Neural cell (in vitro differentiated cells): ENCODE measurements at regions not wholly inside any gene's neighbourhood (a gene's known extent, or its start where the extent isn't known, plus 50 kb on each side); places are given as distances from the start of the nearest gene placed in this dataset.

Experiments
- H2AFZ ChIP-seq: fragments of 200-600, 300-800 bp; sonication (generic), shearing (Covaris generic); 2 replicates; pipeline ENCODE4 v1.6.0; 2014; ENCODE audit warnings: low read depth, mild to moderate bottlenecking, antibody characterized with exemption, low read length, moderate library complexity
- H3F3A ChIP-seq: fragments of 200-600 bp; shearing (Covaris generic); 2 replicates; pipeline ENCODE4 v1.6.1; 2016; ENCODE audit warnings: mild to moderate bottlenecking, moderate library complexity, mixed read lengths, antibody characterized with exemption, low read length; ENCODE audit not compliant: insufficient read depth, poor library complexity, severe bottlenecking
- H3K27ac ChIP-seq: fragments of 200-600, 300-800 bp; sonication (generic), shearing (Covaris generic); 2 replicates; pipeline ENCODE4 v1.5.1; 2014; ENCODE audit warnings: mild to moderate bottlenecking, low read length, moderate library complexity
- H3K27me3 ChIP-seq: fragments of 300-800, 200-600 bp; sonication (generic), shearing (Covaris generic); 2 replicates; pipeline ENCODE4 v1.6.0; 2014; ENCODE audit warnings: mild to moderate bottlenecking, low read depth, low read length, moderate library complexity; ENCODE audit not compliant: insufficient read depth
- H3K36me3 ChIP-seq: fragments of 300-800, 200-600 bp; sonication (generic), shearing (Covaris generic); 2 replicates; pipeline ENCODE4 v1.5.1; 2014; ENCODE audit warnings: mild to moderate bottlenecking, antibody characterized with exemption, low read length, moderate library complexity; ENCODE audit not compliant: insufficient read depth
- H3K4me2 ChIP-seq: fragments of 300-800, 200-600 bp; sonication (generic), shearing (Covaris generic); 2 replicates; pipeline ENCODE4 v1.6.0; 2014; ENCODE audit warnings: mild to moderate bottlenecking, low read length
- H3K4me3 ChIP-seq: fragments of 300-800, 200-600 bp; sonication (generic), shearing (Covaris generic); 2 replicates; pipeline ENCODE4 v1.5.1; 2014; ENCODE audit warnings: mild to moderate bottlenecking, low read length, moderate library complexity
- H3K79me2 ChIP-seq: fragments of 200-600 bp; shearing (Covaris generic); replicated peaks from 2 replicates; pipeline ENCODE4 v1.6.0; 2014; ENCODE audit warnings: mild to moderate bottlenecking, low read length, moderate library complexity; ENCODE audit not compliant: insufficient read depth
- H3K9ac ChIP-seq: fragments of 300-800, 200-600 bp; sonication (generic), shearing (Covaris generic); 2 replicates; pipeline ENCODE4 v1.6.1; 2016; ENCODE audit warnings: mild to moderate bottlenecking, low read length, mixed read lengths
- H3K9me2 ChIP-seq: fragments of 200-600 bp; shearing (Covaris generic); 2 replicates; pipeline ENCODE4 v1.6.1; 2016; ENCODE audit warnings: mild to moderate bottlenecking, low read length, mixed read lengths; ENCODE audit not compliant: insufficient read depth
- H3K9me3 ChIP-seq: fragments of 200-600, 300-800 bp; sonication (generic), shearing (Covaris generic); 2 replicates; pipeline ENCODE4 v1.6.1; 2016; ENCODE audit warnings: mild to moderate bottlenecking, mixed run types, low read length, moderate library complexity, mixed read lengths
- H4K20me1 ChIP-seq: fragments of 200-600 bp; shearing (Covaris generic); 2 replicates; pipeline ENCODE4 v1.6.1; 2016; ENCODE audit warnings: mild to moderate bottlenecking, mixed run types; ENCODE audit not compliant: insufficient read depth
- CTCF ChIP-seq: fragments of 450-650 bp; IDR thresholded peaks from 2 replicates; pipeline ENCODE4 v1.5.1; 2014; ENCODE audit warnings: antibody characterized with exemption, mild to moderate bottlenecking, moderate library complexity; ENCODE audit not compliant: poor library complexity, severe bottlenecking
- EP300 ChIP-seq: fragments of 450-650 bp; conservative IDR thresholded peaks from 2 replicates; pipeline ENCODE4 v1.6.1; 2014; ENCODE audit warnings: antibody characterized with exemption, mild to moderate bottlenecking, moderate library complexity; ENCODE audit not compliant: poor library complexity, severe bottlenecking
- EZH2 ChIP-seq: fragments of 200-600, 300-800 bp; shearing (Covaris generic), sonication (generic); IDR thresholded peaks from 2 replicates; pipeline ENCODE4 v1.6.1; 2014; ENCODE audit warnings: antibody characterized with exemption, low read length, borderline replicate concordance, mild to moderate bottlenecking; ENCODE audit not compliant: insufficient read depth, poor library complexity, severe bottlenecking
- MXI1 ChIP-seq: fragments of 450-650 bp; conservative IDR thresholded peaks from 2 replicates; pipeline ENCODE4 v1.6.1; 2014; ENCODE audit warnings: antibody characterized with exemption, mild to moderate bottlenecking; ENCODE audit not compliant: poor library complexity, severe bottlenecking
- POLR2AphosphoS5 ChIP-seq: IDR thresholded peaks from 2 replicates; pipeline ENCODE4 v1.6.1; 2012
- RAD21 ChIP-seq: fragments of 450-650 bp; conservative IDR thresholded peaks from 2 replicates; pipeline ENCODE4 v1.6.1; 2014; ENCODE audit warnings: antibody characterized with exemption, mild to moderate bottlenecking, moderate library complexity
- REST ChIP-seq: IDR thresholded peaks from 2 replicates; pipeline ENCODE4 v1.6.1; 2012; ENCODE audit warnings: borderline replicate concordance
- SMC3 ChIP-seq: fragments of 450-650 bp; conservative IDR thresholded peaks from 2 replicates; pipeline ENCODE4 v1.6.1; 2014; ENCODE audit warnings: antibody characterized with exemption, mild to moderate bottlenecking, moderate library complexity; ENCODE audit not compliant: poor library complexity
- TAF1 ChIP-seq: IDR thresholded peaks from 2 replicates; pipeline ENCODE4 v1.6.1; 2012; ENCODE audit warnings: low read depth

- H3K36me3 ChIP-seq: no peaks in the 10 kb centered on the region
- H2AFZ ChIP-seq: no peak overlapping the region
- no peaks in the 10 kb centered on the region for H3K79me2 ChIP-seq
- no peak overlapping the region for H3K27ac ChIP-seq
- no peak overlapping the region for H3K4me3 ChIP-seq
- H4K20me1 ChIP-seq: no peaks in the 10 kb centered on the region
- no peaks in the 10 kb centered on the region for H3K9me3 ChIP-seq
- H3K9ac ChIP-seq: no peak overlapping the region
- H3K27me3 ChIP-seq: no peaks in the 10 kb centered on the region
- no peaks in the 10 kb centered on the region for H3F3A ChIP-seq
- H3K4me2 ChIP-seq: no peak overlapping the region
- TF ChIP-seq SMC3 (no peak), MXI1 (no peak), EZH2 (no peak), TAF1 (no peak), POLR2AphosphoS5 (no peak), REST (no peak), RAD21 (no peak), CTCF (no peak), EP300 (no peak)
- H3K9me2 ChIP-seq: no peaks in the 10 kb centered on the region
Observed at GRCh38 chr13:91248249-91248648, 99.2 kb upstream of the MIR17HG start.

GRCh38 chr13:91249370-91249769 is 98.1 kb upstream of the MIR17HG start:
- Histone ChIP-seq H3K4me2 (no peak overlapping the region), H3K27me3 (no peaks in the 10 kb centered on the region), H2AFZ (no peak overlapping the region), H3K79me2 (no peaks in the 10 kb centered on the region), H3K9ac (no peak overlapping the region), H3K9me3 (no peaks in the 10 kb centered on the region), H3K9me2 (no peaks in the 10 kb centered on the region), H3K36me3 (no peaks in the 10 kb centered on the region), H3F3A (no peaks in the 10 kb centered on the region), H3K4me3 (no peak overlapping the region), H3K27ac (no peak overlapping the region), H4K20me1 (no peaks in the 10 kb centered on the region)
- TF ChIP-seq EP300 (no peak), POLR2AphosphoS5 (no peak), RAD21 (no peak), SMC3 (no peak), CTCF (no peak), EZH2 (no peak), REST (no peak), TAF1 (no peak), MXI1 (no peak)
